WTC11 (cell line): ENCODE measurements at regions not wholly inside any gene's neighbourhood (a gene's known extent, or its start where the extent isn't known, plus 50 kb on each side); places are given as distances from the start of the nearest gene placed in this dataset.

Experiments used
- ATAC-seq: fragments of 200-7000 bp; cut with Tn5 transposase; 2 replicates; pipeline ENCODE4 v1.10.0; 2021; ENCODE audit warnings: mild to moderate bottlenecking, moderate library complexity
- CTCF ChIA-PET: fragments of 300-600 bp; sonication (Branson Sonifier 250); formaldehyde crosslinking; loops from one replicate; lab custom pipeline; 2021; ENCODE audit warnings: antibody characterized with exemption; lab: Charles Lee
- POLR2A ChIA-PET: fragments of 350-600 bp; sonication (Branson Sonifier 250); formaldehyde crosslinking; loops from one replicate; lab custom pipeline; 2021; ENCODE audit warnings: antibody characterized with exemption; lab: Charles Lee
- DNase-seq: peaks from one replicate; pipeline ENCODE4 v3.0.0; 2021; ENCODE audit warnings: low spot score
- H3K27ac Mint-ChIP-seq: 2 replicates; pipeline ENCODE4 v1.8.0; 2021; ENCODE audit warnings: mixed read lengths
- H3K27me3 Mint-ChIP-seq: 2 replicates; pipeline ENCODE4 v1.8.0; 2021; ENCODE audit warnings: low read depth, mild to moderate bottlenecking, moderate library complexity, mixed read lengths
- H3K36me3 Mint-ChIP-seq: 2 replicates; pipeline ENCODE4 v1.8.0; 2021; ENCODE audit warnings: mixed read lengths
- H3K4me1 Mint-ChIP-seq: 2 replicates; pipeline ENCODE4 v1.8.0; 2022; ENCODE audit warnings: mixed read lengths
- H3K4me3 Mint-ChIP-seq: 2 replicates; pipeline ENCODE4 v1.8.0; 2021; ENCODE audit warnings: mild to moderate bottlenecking, moderate library complexity, mixed read lengths
- H3K9me3 Mint-ChIP-seq: 2 replicates; pipeline ENCODE4 v1.8.0; 2021; ENCODE audit warnings: mixed read lengths
- CDX4 ChIP-seq: fragments of 250-450 bp; sonication (Bioruptor Pico); IDR thresholded peaks from 2 replicates; pipeline ENCODE4 v1.9.0; 2021; ENCODE audit warnings: moderate library complexity, mild to moderate bottlenecking, inconsistent platforms, borderline replicate concordance
- CTCF ChIP-seq: fragments of 200-600 bp; IDR thresholded peaks from 2 replicates; pipeline ENCODE4 v1.8.0; 2022; ENCODE audit warnings: antibody characterized with exemption
- ESRRA ChIP-seq: sonication (generic); formaldehyde crosslinking; IDR thresholded peaks from 2 replicates; pipeline ENCODE4 v1.8.1; 2022; ENCODE audit warnings: mild to moderate bottlenecking, missing genetic modification reagents, borderline replicate concordance
- FOXJ3 ChIP-seq: sonication (generic); formaldehyde crosslinking; IDR thresholded peaks from 2 replicates; pipeline ENCODE4 v1.9.0; 2021; ENCODE audit warnings: missing genetic modification reagents, mild to moderate bottlenecking, borderline replicate concordance
- GRHL2 ChIP-seq: fragments of 250-450 bp; sonication (Bioruptor Pico); IDR thresholded peaks from 2 replicates; pipeline ENCODE4 v1.8.0; 2022; ENCODE audit warnings: mild to moderate bottlenecking, moderate library complexity; ENCODE audit not compliant: insufficient replicate concordance, severe bottlenecking
- GTF2I ChIP-seq: fragments of 250-450 bp; sonication (Bioruptor Pico); conservative IDR thresholded peaks from 2 replicates; pipeline ENCODE4 v1.4.0; 2021; ENCODE audit warnings: mild to moderate bottlenecking
- KAT7 ChIP-seq: sonication (generic); formaldehyde crosslinking; IDR thresholded peaks from 2 replicates; pipeline ENCODE4 v1.8.1; 2023; ENCODE audit warnings: missing genetic modification reagents, mild to moderate bottlenecking, borderline replicate concordance
- MLX ChIP-seq: sonication (generic); formaldehyde crosslinking; IDR thresholded peaks from 2 replicates; pipeline ENCODE4 v1.8.1; 2023; ENCODE audit warnings: mild to moderate bottlenecking, missing genetic modification reagents, moderate library complexity
- PRDM15 ChIP-seq: sonication (generic); formaldehyde crosslinking; IDR thresholded peaks from 2 replicates; pipeline ENCODE4 v1.8.0; 2022; ENCODE audit warnings: missing genetic modification reagents
- ZNF138 ChIP-seq: sonication (generic); formaldehyde crosslinking; conservative IDR thresholded peaks from 2 replicates; pipeline ENCODE4 v1.8.1; 2022; ENCODE audit warnings: mild to moderate bottlenecking, moderate library complexity, missing genetic modification reagents
- ZNF232 ChIP-seq: sonication (generic); formaldehyde crosslinking; IDR thresholded peaks from 2 replicates; pipeline ENCODE4 v1.8.0; 2022; ENCODE audit warnings: mild to moderate bottlenecking, missing genetic modification reagents
- ZNF416 ChIP-seq: fragments of 250-450 bp; sonication (Bioruptor Pico); IDR thresholded peaks from 2 replicates; pipeline ENCODE4 v1.9.0; 2021; ENCODE audit warnings: mild to moderate bottlenecking, inconsistent platforms
- ZNF532 ChIP-seq: fragments of 250-450 bp; sonication (Bioruptor Pico); IDR thresholded peaks from 2 replicates; pipeline ENCODE4 v1.9.0; 2021; ENCODE audit warnings: mild to moderate bottlenecking, borderline replicate concordance

- TF ChIP-seq CDX4 (CRISPR knock-in tag) (no peak), ESRRA (CRISPR knock-in tag) (no peak), CTCF (no peak), GTF2I (CRISPR knock-in tag) (no peak), KAT7 (CRISPR knock-in tag) (no peak), ZNF232 (CRISPR knock-in tag) (no peak)
These were observed 285.1 kb downstream of the BMP7 start (continued) for GRCh38 chr20:56981301-56981700.

- POLR2A ChIA-PET: no interaction called here
- peaks cover 11% of the 10 kb centered on the region for H3K36me3 Mint-ChIP-seq
- no peak for ATAC-seq
- no peak overlapping the region for H3K27ac Mint-ChIP-seq
- H3K4me3 Mint-ChIP-seq: no peak overlapping the region
- peaks cover 37% of the 10 kb centered on the region for H3K9me3 Mint-ChIP-seq
- TF ChIP-seq GRHL2 (CRISPR knock-in tag): no peak
- no peak for TF ChIP-seq FOXJ3 (CRISPR knock-in tag)
- no peak for TF ChIP-seq ZNF532 (CRISPR knock-in tag)
- TF ChIP-seq, all 79 proteins: peak for 0
- CTCF ChIA-PET: interaction anchor here (0.9 to 3.6 kb wide), 7 partner anchors 9 to 432 kb away, joined by 3 to 16 read pairs (median 5); no protein-coding TSS in a partner anchor
- DNase-seq: no peak
- Mint-ChIP-seq H3K27me3 (peaks cover 6% of the 10 kb centered on the region; the same call in 1 of the 2 replicates), H3K4me1 (peaks cover 5% of the 10 kb centered on the region; the same call in 1 of the 2 replicates)
These were observed 282.6 kb downstream of the BMP7 start for GRCh38 chr20:56983813-56984212.

GRCh38 chr20:56985066-56985685, 281.3 kb downstream of the BMP7 start:
- Mint-ChIP-seq H3K4me3 (no peak overlapping the region), H3K4me1 (peaks cover 5% of the 10 kb centered on the region; the same call in 1 of the 2 replicates), H3K27me3 (peaks cover 6% of the 10 kb centered on the region; the same call in 1 of the 2 replicates), H3K36me3 (peaks cover 11% of the 10 kb centered on the region), H3K9me3 (peaks cover 37% of the 10 kb centered on the region), H3K27ac (no peak overlapping the region)
- POLR2A ChIA-PET: no interaction called here
- CTCF ChIA-PET: interaction anchor here (2.1 to 3.6 kb wide), 2 partner anchors 11 to 141 kb away, joined by 14 to 16 read pairs; no protein-coding TSS in a partner anchor
- ATAC-seq (no peak), DNase-seq (no peak)
- no peak for TF ChIP-seq ZNF138 (CRISPR knock-in tag)
- no peak for TF ChIP-seq KAT7 (CRISPR knock-in tag)
- TF ChIP-seq MLX (CRISPR knock-in tag): no peak
- TF ChIP-seq PRDM15: no peak
- TF ChIP-seq ZNF416 (CRISPR knock-in tag): no peak
- no peak for TF ChIP-seq GTF2I (CRISPR knock-in tag)
- TF ChIP-seq GRHL2 (CRISPR knock-in tag): no peak
